Fibroblast of lung (primary cell): ENCODE measurements at regions not wholly inside any gene's neighbourhood (a gene's known extent, or its start where the extent isn't known, plus 50 kb on each side); places are given as distances from the start of the nearest gene placed in this dataset.
A peak's percentile ranks its signal among the peaks of the same experiment; 100 is the strongest.

Experiments used
- DNase-seq, 2 donors: peaks; one replicate each; pipeline versions ENCODE4 v3.0.0 to v3.0.0-alpha.2; 2010; ENCODE audit warnings: low read depth in 2 of 2
- H2AFZ ChIP-seq: 2 replicates; pipeline ENCODE4 v1.5.1; 2012; ENCODE audit warnings: low read length, control low read depth, inconsistent platforms
- H3K27ac ChIP-seq: 2 replicates; pipeline ENCODE4 v1.5.1; 2011; ENCODE audit warnings: low read length, control low read depth; ENCODE audit not compliant: insufficient read depth
- H3K27me3 ChIP-seq: 2 replicates; pipeline ENCODE4 v1.5.1; 2011; ENCODE audit warnings: mild to moderate bottlenecking, low read length; ENCODE audit not compliant: control insufficient read depth, insufficient read depth
- H3K36me3 ChIP-seq: 2 replicates; pipeline ENCODE4 v1.5.1; 2011; ENCODE audit warnings: low read length; ENCODE audit not compliant: control insufficient read depth, insufficient read depth
- H3K4me1 ChIP-seq: 2 replicates; pipeline ENCODE4 v1.5.1; 2011; ENCODE audit warnings: low read length; ENCODE audit not compliant: control insufficient read depth, insufficient read depth; ENCODE audit errors: extremely low read depth
- H3K4me2 ChIP-seq: 2 replicates; pipeline ENCODE4 v1.5.1; 2011; ENCODE audit warnings: low read length, control low read depth; ENCODE audit not compliant: insufficient read depth; ENCODE audit errors: extremely low read depth
- H3K4me3 ChIP-seq, 4 experiments: fragments of 200-600 bp in 1 of 4; sonication (generic) in 1 of 4; replicated peaks in 1 of 4; 2 replicates each; pipeline ENCODE4 v1.5.1; 2011 to 2016; ENCODE audit warnings: low read length in 4 of 4, low read depth in 3 of 4, mild to moderate bottlenecking in 3 of 4, control low read depth in 2 of 4, inconsistent platforms in 1 of 4, mixed read lengths in 1 of 4; ENCODE audit not compliant: insufficient read depth in 1 of 4; ENCODE audit errors: control extremely low read depth in 1 of 4
- H3K79me2 ChIP-seq: 2 replicates; pipeline ENCODE4 v1.5.1; 2012; ENCODE audit warnings: mild to moderate bottlenecking, low read length, inconsistent platforms; ENCODE audit not compliant: control insufficient read depth, insufficient read depth
- H3K9ac ChIP-seq: 2 replicates; pipeline ENCODE4 v1.5.1; 2011; ENCODE audit warnings: mild to moderate bottlenecking, low read length, control low read depth; ENCODE audit not compliant: insufficient read depth
- H3K9me3 ChIP-seq: 2 replicates; pipeline ENCODE4 v1.5.1; 2012; ENCODE audit warnings: low read depth, low read length; ENCODE audit not compliant: control insufficient read depth, insufficient read depth
- H4K20me1 ChIP-seq: 2 replicates; pipeline ENCODE4 v1.5.1; 2011; ENCODE audit warnings: low read length; ENCODE audit not compliant: control insufficient read depth, insufficient read depth; ENCODE audit errors: extremely low read depth
- CTCF ChIP-seq, 2 donors: IDR thresholded peaks in 1 of 2; conservative IDR thresholded peaks in 1 of 2; 1 replicate in 1 of 2; 2 replicates in 1 of 2; pipeline ENCODE4 v1.5.1; 2011 to 2012; ENCODE audit warnings: low read length in 2 of 2, control low read depth in 1 of 2, inconsistent platforms in 1 of 2, low read depth in 1 of 2, mild to moderate bottlenecking in 1 of 2
- EZH2 ChIP-seq: IDR thresholded peaks from 2 replicates; pipeline ENCODE4 v1.5.1; 2012; ENCODE audit warnings: low read length, control low read depth, mild to moderate bottlenecking; ENCODE audit errors: missing control alignments

- H3K4me1 ChIP-seq = no peaks in the 10 kb centered on the region
- H3K9me3 ChIP-seq = no peaks in the 10 kb centered on the region
- no peaks in the 10 kb centered on the region for H3K79me2 ChIP-seq
- DNase-seq = no peak
- H3K9ac ChIP-seq = no peak overlapping the region
- H3K27ac ChIP-seq = no peak overlapping the region
- H3K27me3 ChIP-seq = no peaks in the 10 kb centered on the region
- no peak overlapping the region for H2AFZ ChIP-seq
- no peak overlapping the region for H3K4me3 ChIP-seq
- TF ChIP-seq EZH2 (no peak), CTCF (conservative IDR thresholded peaks at IDR 0.05 in 1 of 2, IDR thresholded peaks at IDR 0.05 in 1 of 2; ENCODE audit: low read depth in 1 of 2, low read length in 2 of 2) (no peak)
- no peaks in the 10 kb centered on the region for H3K36me3 ChIP-seq
- no peak overlapping the region for H3K4me2 ChIP-seq
- no peaks in the 10 kb centered on the region for H4K20me1 ChIP-seq
Measured at GRCh38 chr9:29609282-29609681, 2036.0 kb upstream of the C9orf72 start.

GRCh38 chr9:29613773-29614172 lies 2040.5 kb upstream of the C9orf72 start:
- no peaks in the 10 kb centered on the region for H3K36me3 ChIP-seq

GRCh38 chr9:29616844-29617243 lies 2043.6 kb upstream of the C9orf72 start:
- Histone ChIP-seq H3K36me3 (no peaks in the 10 kb centered on the region), H3K4me1 (no peaks in the 10 kb centered on the region), H2AFZ (no peak overlapping the region), H3K9me3 (no peaks in the 10 kb centered on the region), H3K27me3 (no peaks in the 10 kb centered on the region), H3K79me2 (no peaks in the 10 kb centered on the region), H3K4me2 (no peak overlapping the region), H3K27ac (no peak overlapping the region), H4K20me1 (no peaks in the 10 kb centered on the region), H3K4me3 (no peak overlapping the region), H3K9ac (no peak overlapping the region)
- DNase-seq = no peak
- no peak for TF ChIP-seq EZH2
- TF ChIP-seq CTCF (conservative IDR thresholded peaks at IDR 0.05 in 1 of 2, IDR thresholded peaks at IDR 0.05 in 1 of 2; ENCODE audit: low read depth in 1 of 2, low read length in 2 of 2) = no peak

More at GRCh38 chr9:29613773-29614172, 2040.5 kb upstream of the C9orf72 start:
- Histone ChIP-seq H3K9ac (no peak overlapping the region), H3K4me1 (no peaks in the 10 kb centered on the region), H3K9me3 (no peaks in the 10 kb centered on the region), H3K79me2 (no peaks in the 10 kb centered on the region), H3K4me3 (no peak overlapping the region), H3K27me3 (no peaks in the 10 kb centered on the region), H3K27ac (no peak overlapping the region), H2AFZ (no peak overlapping the region), H4K20me1 (no peaks in the 10 kb centered on the region), H3K4me2 (no peak overlapping the region)
- TF ChIP-seq CTCF (conservative IDR thresholded peaks at IDR 0.05 in 1 of 2, IDR thresholded peaks at IDR 0.05 in 1 of 2; ENCODE audit: low read depth in 1 of 2, low read length in 2 of 2) (no peak), EZH2 (no peak)
- peak in 1 of 2 donors; percentile 3 for DNase-seq
